HG03139 (cell line): ENCODE measurements at regions not wholly inside any gene's neighbourhood (a gene's known extent, or its start where the extent isn't known, plus 50 kb on each side); places are given as distances from the start of the nearest gene placed in this dataset.

Experiments
- ATAC-seq: cut with Tn5 transposase; IDR thresholded peaks from one replicate; pipeline ENCODE4 v1.9.1; 2021; ENCODE audit not compliant: unreplicated experiment

DNA sequence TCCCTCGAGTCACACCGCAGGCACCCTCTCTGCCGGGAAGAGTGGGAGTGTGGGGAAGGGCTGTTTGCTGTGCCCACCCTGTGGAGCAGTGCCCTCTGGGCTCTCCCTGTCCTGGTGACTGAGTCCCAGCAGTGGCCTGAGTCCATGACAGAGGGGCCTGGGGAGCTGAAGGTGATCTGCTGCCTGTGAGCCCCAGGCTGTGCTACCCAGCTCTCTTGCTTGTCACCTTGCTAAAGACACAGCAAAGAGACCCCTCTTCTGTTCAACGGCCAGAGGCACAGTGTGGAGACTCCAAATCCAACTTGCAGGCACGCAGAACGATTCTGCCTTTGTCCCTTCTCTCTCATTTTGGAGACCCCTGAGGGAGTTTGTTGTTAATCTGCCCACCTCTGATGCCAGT is 232.6 kb downstream of the OPA1 start:
- no peak for ATAC-seq

DNA sequence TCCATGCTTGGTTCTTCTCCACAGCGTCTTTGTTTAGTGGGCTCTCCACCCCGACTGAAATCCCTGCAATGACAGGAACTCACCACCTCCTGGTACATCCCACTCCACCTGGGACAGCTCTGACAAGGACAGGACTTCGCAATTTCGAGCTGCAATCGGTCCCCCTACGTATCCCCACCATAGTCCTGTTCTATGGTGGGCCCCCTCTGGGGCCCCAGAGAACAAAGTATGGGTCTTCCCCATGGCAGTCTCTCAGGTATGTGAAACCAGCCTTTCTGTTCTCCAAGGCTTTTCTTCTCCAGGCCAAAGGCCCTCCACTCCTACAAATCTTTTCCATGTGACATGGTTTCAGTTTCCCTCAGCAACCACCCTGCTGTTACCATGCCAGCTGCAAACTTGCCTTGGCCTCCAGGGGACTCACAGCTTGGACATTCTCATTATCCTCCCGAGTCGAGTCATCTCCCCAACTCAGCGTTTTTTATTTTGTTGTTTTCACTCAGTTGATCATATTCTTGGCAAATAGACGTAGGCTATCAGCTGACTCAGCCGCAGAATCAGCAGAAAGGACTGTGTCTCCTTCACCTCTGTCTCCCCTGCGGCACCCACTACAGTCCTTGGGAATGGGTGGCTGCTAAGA is 233.3 kb downstream of the OPA1 start:
- ATAC-seq, result no peak

DNA sequence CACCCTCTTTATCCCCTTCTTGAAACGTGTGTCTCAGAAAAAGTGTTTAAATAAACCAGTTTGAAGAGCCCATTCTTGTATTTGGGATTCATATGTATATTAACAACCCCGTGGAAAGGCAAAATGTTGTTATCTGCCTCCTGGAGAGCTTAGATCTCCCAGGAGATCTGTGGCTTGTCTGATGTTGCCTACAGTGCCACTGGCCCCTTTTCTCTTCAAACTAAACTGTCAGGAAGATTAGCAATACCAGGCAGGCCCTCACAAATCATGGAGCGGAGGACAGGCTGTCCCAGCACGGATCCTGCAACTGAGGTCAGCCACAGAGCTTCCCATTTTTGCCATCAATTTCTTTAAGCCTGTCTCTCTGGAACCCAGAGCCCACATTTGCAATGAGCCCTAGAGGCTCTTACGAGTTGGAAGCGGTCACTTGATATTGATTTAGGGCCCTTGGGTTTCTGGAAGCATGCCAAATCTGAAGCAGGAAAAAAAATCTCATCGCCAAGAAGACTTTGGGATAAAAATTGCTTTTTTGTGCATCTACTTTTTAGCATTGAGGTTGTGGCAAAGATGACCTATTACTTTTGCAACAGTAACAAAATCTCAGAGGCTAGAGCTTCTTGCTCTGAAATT is 234.1 kb downstream of the OPA1 start:
- no peak for ATAC-seq

DNA sequence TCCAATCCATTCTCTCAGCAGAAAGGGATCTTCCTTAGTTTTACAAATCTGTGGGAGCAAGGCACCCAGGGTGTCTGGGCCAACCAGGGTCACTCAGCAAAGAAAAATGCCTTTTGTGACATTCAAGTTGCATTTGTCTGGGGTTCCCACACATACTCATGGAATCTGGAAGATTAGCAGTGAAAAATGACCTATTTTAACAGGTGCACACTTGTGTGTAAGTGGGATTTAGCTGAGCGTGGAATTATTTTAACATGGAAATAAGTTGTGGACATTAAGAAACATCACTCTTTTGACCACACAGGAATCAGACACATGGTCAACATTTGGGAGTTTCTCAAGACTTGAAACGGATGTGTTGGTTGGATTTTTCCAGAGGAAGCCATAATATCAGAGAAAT is 234.9 kb downstream of the OPA1 start:
- no peak for ATAC-seq

DNA sequence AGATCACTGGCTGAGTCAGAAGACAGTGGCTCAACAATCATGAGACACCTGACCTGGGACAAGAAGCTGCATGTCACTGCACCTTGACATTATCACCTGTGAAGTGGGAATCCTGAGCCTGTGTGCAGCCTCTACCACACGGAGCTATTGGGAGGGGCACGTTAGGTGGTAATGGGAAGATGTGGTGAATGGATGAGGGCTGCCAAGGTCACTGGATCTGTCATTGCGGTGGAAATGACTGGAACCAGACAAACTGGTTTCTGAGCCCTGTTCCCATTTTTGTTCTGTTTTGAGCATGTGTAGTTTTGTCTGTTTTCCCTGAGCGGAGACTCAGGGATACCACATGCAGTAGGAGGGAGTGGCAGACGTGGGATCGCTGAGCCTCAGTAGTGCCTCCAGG is 235.5 kb downstream of the OPA1 start:
- no peak for ATAC-seq

DNA sequence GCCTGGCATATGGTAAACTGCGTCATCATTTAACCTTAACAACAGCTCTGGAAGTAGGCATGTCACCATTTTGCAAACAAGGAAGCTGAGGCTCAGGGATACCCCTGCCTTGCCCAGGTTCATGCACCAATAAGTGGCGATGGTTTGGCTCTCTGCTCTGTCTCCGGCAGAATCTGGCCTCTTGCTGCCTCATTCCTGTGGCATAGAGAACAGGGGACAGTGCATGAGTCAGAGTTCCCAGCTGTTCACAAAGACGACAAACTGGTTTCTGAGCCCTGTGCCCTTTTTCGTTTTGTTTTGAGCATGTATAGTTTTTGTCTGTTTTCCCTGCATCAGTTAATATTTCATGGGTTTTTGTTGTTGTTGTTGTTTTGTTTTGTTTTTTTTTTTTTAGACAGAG is 236.8 kb downstream of the OPA1 start:
- no peak for ATAC-seq

DNA sequence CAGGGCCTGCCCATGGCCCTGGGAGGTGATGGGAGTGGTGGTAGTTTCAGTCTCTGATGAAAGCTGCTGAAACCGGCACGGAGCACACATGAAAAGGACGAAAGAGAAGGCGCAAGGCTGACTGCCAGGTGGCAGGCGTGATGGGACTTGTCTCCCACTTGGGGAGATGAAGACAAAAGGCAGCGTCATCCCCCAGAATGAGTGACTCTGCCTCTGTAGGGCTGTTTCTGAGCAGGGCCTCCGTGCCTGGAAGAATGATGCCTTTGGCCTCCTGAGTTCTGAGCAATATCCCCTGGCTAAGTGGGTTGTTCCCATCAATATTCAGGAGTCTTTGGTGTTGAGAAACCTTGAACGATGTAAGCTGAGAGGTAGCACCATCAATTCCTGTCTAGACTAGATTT is 237.8 kb downstream of the OPA1 start:
- no peak for ATAC-seq

DNA sequence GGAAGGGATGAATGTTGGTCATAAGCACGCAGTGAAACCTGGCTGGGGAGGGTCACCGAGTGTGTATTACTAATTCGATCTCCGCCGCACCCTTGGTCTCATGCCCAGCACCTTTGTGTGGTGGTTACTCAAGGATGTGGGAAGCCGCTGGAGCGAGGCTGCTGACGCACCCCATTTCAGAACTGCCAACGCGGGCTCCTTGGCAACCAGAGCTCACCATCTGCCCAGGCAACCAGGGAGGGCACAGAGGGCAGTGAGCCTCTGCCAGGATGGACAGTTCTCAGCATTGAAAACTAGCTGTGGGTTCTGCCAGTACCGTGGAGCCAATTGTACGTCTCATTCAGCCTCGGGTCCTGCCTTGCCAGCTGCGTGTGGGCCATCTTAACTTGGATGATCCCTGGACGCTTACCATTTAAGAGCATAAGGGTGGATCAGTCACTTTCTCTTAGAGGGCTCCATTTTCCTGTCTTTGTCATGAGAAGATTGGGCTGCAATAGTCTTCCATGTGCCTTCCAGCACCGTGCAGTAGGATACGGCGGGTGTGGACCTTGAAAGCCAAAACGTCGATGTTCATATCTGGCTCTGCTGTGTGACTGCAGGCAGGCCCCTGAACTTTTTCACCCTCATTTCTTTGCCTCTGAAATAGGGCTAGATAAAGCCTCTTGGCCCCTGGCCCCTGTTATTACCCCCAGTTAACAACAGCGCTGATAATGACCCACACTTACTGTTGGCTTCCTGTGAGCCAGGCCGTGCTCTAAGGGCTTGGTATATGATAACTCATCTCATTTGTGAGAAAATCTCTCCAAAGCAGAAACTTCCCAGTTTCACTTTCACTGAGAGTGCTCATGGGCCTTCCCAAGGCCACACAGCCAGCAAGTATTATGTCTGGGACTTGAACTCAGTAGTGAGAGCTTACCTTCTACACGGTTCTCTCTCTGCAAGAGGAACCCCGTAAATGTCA is 238.8 kb downstream of the OPA1 start:
- peak; percentile 71 for ATAC-seq

DNA sequence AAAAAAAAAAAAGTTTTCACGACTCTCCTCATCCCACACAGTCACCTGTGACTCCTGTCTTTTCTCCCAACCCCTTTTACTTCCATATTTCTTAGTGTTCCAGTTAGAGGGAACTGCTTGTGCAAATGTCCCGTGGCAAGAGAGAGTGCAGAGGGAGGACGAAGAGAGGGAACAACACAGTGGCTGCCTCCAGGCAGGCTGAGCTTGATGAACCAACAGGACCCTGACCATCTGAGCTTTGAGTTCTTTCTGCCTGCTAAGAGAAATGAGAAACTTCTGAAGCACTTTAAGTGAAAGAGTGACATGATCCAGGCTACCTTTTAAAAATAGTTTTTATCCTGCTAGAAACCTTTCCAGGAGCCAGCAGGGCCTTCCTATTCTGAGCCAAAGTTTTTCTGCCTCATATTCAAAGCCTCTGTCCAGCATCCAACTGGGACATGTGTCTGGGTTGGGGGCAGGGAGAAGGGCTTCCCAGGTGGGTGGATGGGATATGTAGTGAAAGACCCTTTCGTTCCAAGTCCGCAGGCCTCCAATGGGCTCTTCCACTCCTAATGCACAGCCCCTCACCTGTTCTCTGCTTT is 239.9 kb downstream of the OPA1 start:
- no peak for ATAC-seq

DNA sequence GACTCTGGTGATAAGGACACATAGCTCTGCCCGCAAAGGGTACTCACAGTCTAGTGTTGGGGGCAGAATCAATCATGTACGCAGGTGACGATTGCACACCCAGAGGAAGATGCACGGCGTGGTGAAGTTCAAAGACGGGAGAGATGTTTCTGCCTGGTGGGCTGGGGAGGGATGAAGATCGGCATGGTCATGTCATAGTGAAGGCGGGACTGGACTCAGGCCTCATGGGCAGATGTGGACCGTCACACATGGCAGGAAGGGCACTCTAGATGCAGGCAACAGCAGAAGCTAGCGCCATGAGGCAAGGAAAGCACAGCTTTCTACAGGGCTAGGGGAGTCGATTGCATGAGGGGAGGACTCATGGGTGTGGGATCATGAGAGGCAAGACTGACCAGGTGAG is 240.6 kb downstream of the OPA1 start:
- no peak for ATAC-seq

DNA sequence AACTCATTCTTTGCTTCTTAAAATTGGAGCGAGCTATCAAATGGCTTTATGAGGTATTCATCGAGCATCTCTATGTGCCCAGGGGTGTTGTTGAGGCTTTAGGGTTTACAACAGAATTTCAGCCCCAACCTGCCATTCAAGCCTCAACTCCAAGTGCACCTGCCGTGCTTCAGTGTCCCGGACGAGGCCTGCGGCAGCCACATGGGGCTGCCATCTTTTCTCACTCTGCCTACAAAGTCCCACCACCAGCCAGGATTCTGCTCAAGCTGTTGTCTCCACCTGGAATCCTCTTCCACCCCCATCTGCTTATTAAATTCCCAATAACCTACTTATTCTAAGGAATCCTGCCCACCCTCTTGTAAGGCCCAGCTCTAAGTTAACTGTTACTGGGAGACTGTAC is 242.4 kb downstream of the OPA1 start:
- no peak for ATAC-seq

DNA sequence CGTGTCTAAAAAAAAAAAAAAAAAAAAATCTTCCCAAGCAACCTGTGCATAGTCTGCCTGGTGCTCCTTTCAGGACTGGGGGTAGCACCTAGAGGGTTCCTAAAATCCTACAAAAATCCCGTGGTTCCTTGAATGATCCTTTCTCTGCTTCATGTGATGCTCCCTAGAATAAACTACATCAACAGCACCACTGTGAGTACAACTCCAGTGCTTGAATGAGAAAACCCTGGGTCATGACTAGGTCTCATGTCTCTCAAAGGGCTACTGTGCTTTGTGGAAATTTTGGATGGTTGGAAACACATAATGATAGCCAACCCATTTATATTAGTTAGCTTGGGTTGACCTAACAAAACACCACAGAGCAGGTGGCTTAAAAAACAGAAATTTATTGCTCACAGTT is 243.5 kb downstream of the OPA1 start:
- ATAC-seq, result no peak

DNA sequence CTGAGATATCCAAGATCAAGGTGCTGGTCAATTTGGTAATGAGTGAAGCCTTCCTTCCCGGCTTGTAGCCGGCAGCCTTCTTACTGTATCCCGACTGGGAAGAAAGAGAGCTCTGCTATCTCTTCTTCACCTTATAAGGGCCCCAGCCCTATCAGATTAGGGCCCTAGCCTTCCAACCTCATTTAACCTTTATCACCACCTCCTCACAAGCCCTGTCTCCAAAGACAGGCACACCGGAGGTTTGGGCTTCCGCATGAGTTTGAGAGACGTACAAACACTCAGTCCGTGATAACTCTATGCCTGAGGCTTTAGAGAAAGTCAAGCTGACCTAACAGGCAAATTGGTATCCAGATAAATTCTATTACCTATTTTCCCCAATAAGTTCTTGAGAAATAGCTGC is 243.9 kb downstream of the OPA1 start:
- ATAC-seq, result no peak

DNA sequence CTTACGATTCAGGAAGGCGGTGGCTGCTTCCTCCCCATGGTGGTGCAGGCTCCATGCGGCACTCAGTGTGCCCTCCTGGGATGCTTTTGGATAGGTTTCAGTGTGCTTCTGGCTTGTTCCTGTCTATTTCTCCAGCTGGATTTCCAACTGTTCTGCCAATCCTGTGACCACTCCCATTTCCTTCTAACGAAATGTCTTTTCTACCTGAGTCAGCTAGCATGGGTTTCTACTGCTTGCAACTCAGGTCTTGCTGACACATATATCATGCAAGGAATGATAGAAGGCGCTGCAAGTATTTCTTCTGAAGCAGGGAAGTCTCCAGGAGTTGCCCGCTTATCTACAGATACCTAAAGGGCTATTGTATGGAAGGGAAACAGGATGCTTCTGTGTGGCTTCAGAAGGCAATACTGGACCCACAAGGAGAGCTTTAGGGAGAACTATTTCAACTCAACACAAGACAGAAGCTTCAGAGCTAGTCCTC is 244.4 kb downstream of the OPA1 start:
- ATAC-seq, result no peak

DNA sequence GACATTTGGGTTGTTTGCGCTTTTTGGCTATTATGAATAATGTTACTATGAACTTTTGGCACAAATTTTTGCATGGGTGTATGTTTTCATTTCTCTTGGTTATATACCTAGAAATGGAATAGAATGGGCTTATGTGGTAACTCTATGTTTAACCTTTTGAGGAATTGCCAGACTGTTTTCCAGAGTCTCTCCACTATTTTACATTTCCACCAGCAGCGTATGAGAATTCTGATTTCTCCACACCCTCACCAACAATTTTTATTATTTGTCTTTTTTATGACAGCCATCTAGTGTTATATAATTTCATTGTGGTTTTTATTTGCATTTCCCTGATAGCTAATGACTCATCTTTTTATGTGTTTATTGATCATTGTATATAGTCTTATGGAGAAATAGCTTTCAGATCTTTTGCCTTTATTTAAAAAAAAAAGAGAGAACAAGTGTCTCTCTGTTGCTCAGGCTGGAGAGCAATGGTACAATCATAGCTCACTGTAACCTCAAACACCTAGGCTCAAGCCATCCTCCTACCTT is 247.2 kb downstream of the OPA1 start:
- ATAC-seq, result no peak

DNA sequence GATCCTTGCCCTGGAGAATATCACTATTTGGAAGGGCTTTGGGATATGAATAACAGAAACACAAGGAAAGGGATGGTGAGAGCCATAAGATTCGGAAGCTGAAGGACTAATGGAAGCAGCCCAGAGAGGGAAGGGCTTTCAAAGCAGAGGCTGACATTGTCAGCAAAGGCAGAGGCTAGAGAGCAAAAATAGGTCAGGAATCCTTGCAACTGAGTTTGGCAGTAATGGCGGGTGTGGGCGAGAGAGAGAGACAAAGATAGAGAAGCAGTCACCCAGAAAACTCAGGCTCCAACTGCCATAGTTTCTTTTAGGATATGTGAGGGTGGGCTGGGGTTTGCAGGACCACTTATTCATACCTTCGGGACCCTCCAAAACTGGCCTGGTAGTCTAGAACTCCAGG is 248.6 kb downstream of the OPA1 start:
- no peak for ATAC-seq

DNA sequence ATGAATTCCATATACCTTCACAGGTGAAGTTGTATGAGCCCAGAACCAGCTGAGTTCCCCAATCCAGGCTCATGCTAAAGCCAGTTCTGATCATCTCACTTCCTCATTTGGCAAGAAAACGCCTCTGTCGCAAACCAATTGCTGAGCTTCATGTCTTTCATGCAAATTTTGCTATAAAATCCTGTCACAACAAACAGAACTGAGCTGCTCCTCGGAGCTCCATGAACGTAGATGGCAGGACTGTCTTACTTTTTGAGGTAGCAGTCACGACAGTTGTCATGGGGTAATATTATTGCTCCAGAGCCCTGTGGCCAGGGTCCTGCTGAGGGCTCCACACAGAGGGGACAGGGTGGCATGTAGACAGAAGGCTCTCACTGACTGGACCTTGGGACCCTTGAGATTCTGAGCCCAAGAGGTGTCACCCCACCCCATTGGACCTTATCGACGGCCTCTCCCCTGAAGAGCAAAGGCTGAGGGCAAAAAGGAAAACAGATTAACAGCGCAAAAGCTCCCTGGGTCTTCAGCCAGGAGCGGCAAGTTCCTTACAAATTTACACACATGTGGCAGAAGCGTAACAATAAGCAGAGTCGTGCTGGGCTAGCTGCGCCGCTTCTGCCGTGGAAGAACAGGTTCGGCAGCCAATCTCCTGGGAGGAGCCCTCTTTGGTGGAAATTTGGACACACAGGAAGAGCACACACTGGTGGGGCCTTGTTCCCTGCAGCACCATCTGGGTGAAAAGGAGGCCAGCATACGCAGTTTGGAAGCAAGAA is 249.2 kb downstream of the OPA1 start:
- peak; percentile 62 for ATAC-seq

DNA sequence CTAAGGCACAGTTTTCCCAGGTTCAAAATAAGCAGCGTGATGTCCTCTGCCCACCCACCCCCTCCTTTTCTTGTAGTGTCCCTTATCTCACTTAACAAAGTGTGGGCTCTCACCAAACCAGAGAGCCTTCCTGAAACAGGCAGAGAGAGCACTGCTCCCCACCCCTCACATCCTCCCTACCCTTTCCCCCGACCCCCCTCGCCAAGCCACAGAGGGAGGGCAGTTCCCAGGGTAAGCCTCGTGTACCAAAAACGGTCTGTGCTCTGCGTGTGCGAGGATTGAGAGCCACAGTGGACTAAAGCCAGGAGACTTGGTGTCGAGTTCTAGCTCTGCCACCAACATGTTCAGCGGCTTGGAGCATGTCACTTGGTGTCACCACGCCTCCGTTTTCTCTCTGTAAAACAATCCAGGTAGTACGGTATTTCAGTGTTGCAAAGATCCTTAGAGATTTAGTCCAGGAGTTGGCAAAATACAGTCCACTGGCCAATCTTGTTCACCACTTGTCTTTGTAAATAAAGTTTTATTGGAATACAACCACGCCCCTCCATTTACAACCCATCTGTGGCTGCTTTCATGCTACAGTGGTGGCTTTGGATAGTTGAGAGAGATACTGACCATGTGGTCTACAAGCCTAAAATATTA is 249.9 kb downstream of the OPA1 start:
- no peak for ATAC-seq

DNA sequence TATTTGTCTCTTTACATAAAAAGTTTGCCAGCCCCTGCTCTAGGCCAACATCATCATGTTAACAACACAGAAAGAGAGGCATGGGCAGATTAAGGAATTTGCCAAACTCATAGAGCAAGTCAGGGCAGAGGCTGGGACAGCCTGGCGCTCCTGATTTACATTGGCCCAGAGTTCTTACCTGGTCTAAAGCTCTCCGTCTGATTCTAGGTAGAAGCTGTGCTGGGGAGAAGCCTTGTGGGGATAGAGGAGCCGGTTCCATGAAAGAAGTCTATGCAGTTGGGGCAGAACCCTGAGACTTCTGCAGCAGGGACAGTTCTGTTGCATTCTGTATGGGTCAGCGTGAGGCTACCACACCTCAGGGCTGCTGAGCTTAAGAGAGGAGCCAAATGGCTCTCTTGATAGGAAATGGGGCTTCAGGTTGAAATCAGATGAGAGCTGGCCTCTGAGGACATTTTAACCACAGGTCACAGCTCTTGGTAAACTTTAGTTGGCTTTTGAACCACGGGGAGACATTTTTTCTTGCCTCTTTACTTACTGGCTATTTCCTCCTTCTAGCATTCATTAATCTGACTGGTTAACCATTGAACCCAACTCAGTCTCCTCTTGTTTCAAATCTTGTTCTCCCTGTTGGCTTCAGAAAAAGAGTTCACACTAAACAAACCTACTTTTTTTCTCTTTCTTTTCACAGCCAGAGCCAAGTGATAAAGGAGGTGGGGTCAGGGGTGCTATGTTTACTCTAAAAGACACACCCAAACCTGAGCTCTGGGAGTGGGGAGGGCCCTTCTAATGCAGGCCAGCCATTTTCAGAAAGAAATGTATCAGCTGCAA is 250.7 kb downstream of the OPA1 start:
- ATAC-seq, result peak; percentile 59
